GM12873 (cell line): ENCODE measurements at regions not wholly inside any gene's neighbourhood (a gene's known extent, or its start where the extent isn't known, plus 50 kb on each side); places are given as distances from the start of the nearest gene placed in this dataset.

Source experiments
- CTCF ChIP-seq: IDR thresholded peaks from 2 replicates; pipeline ENCODE4 v1.5.1; 2012; ENCODE audit warnings: low read depth, mild to moderate bottlenecking, moderate library complexity, low read length, control low read depth; ENCODE audit not compliant: insufficient read depth; ENCODE audit errors: missing control alignments

GRCh38 chr2:189258616-189259365 is 79.2 kb upstream of the COL5A2 start:
- TF ChIP-seq CTCF: no peak

- no peak for TF ChIP-seq CTCF
Observed at GRCh38 chr2:189260361-189260814, 80.8 kb upstream of the COL5A2 start.

- no peak for TF ChIP-seq CTCF
Observed at GRCh38 chr2:189261431-189261841, 81.9 kb upstream of the COL5A2 start.

- TF ChIP-seq CTCF: no peak
Observed at GRCh38 chr2:189261916-189262315, 82.4 kb upstream of the COL5A2 start.

GRCh38 chr2:189265696-189266320 is 86.2 kb upstream of the COL5A2 start:
- no peak for TF ChIP-seq CTCF

GRCh38 chr2:189267491-189267890 is 87.9 kb upstream of the COL5A2 start:
- no peak for TF ChIP-seq CTCF

GRCh38 chr2:189267925-189268579 is 88.5 kb upstream of the COL5A2 start:
- no peak for TF ChIP-seq CTCF
